MCF 10A (cell line): ENCODE measurements at regions not wholly inside any gene's neighbourhood (a gene's known extent, or its start where the extent isn't known, plus 50 kb on each side); places are given as distances from the start of the nearest gene placed in this dataset.

ENCODE experiments used
- BruUV-seq: library from RNA; stranded (reverse); fragments of 400-500 nt; replicated peaks from 2 replicates; lab custom pipeline; 2021; lab: Mats Ljungman, UMichigan
- CTCF ChIA-PET: fragments of 300-600 bp; sonication (Branson Sonifier 250); formaldehyde crosslinking; extraction: SDS; loops from one replicate; lab custom pipeline; 2021; ENCODE audit warnings: antibody characterized with exemption, inconsistent platforms; lab: Yijun Ruan, JAX
- POLR2A ChIA-PET: fragments of 300-600, 350-650 bp; sonication (Branson Sonifier 250); formaldehyde crosslinking; extraction: SDS; loops from one replicate; lab custom pipeline; 2020; ENCODE audit warnings: antibody characterized with exemption, inconsistent platforms; lab: Yijun Ruan, JAX
- DNase-seq: peaks from one replicate; pipeline ENCODE4 v3.0.0-alpha.2; 2018; ENCODE audit not compliant: unreplicated experiment
- H3K27ac Mint-ChIP-seq: one replicate; pipeline ENCODE4 v1.8.0; 2022; ENCODE audit warnings: mild to moderate bottlenecking, low read depth, mixed read lengths; ENCODE audit not compliant: unreplicated experiment
- H3K27me3 Mint-ChIP-seq: one replicate; pipeline ENCODE4 v1.8.0; 2022; ENCODE audit warnings: mixed read lengths; ENCODE audit not compliant: insufficient read depth, unreplicated experiment
- H3K36me3 Mint-ChIP-seq: one replicate; pipeline ENCODE4 v1.8.0; 2022; ENCODE audit warnings: mild to moderate bottlenecking, moderate library complexity, mixed read lengths; ENCODE audit not compliant: insufficient read depth, unreplicated experiment
- H3K4me1 Mint-ChIP-seq: one replicate; pipeline ENCODE4 v1.8.0; 2022; ENCODE audit warnings: mixed read lengths; ENCODE audit not compliant: insufficient read depth, unreplicated experiment
- H3K4me3 Mint-ChIP-seq: one replicate; pipeline ENCODE4 v1.8.0; 2022; ENCODE audit warnings: mild to moderate bottlenecking, moderate library complexity, mixed read lengths; ENCODE audit not compliant: unreplicated experiment
- H3K9me3 Mint-ChIP-seq: one replicate; pipeline ENCODE4 v1.8.0; 2022; ENCODE audit warnings: mixed read lengths; ENCODE audit not compliant: unreplicated experiment
- intact Hi-C: fragments of 100-400 bp; cut with micrococcal nuclease; formaldehyde crosslinking; loops from 2 replicates; pipeline ENCODE4 v1.14.1; 2022
- TF ChIP-seq, protein P1 (sequence below): fragments of 200-600 bp; IDR thresholded peaks from one replicate; pipeline ENCODE4 v1.8.0; 2022; ENCODE audit warnings: antibody characterized with exemption, mild to moderate bottlenecking; ENCODE audit not compliant: unreplicated experiment

DNA sequence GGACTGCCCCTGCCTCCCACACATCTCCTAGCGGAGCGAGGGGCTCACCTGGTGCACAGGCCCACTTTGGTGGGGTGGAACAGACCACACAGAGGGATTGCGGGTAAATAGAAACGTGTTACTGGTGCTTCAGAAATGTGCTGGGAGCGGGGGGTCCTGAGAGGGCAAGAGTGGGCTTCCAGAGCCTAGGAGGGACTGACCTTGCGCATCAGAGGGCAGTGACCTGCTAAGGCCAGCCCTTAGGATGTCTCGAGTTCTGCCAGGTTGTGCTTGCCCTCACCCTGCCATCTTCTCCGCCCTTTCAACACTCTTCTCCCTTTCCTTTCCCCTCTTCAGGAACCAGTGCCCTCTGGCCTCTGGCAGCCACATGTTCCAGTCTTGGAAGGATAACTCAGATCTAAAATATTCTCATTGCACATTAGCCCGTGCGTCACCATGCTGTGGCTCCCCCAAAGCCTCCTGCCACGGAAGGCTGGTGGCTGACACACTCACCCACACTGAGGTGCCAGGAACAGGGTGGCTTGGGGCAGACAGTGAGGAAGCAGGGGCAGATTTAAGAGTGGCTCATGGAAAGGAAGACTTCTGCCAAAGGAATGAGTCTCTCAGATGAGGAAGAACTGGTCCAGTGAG, 89.6 kb downstream of the MCFD2 start:
- H3K9me3 Mint-ChIP-seq = peaks cover 10% of the 10 kb centered on the region
- intact Hi-C loops = no loop called here

DNA sequence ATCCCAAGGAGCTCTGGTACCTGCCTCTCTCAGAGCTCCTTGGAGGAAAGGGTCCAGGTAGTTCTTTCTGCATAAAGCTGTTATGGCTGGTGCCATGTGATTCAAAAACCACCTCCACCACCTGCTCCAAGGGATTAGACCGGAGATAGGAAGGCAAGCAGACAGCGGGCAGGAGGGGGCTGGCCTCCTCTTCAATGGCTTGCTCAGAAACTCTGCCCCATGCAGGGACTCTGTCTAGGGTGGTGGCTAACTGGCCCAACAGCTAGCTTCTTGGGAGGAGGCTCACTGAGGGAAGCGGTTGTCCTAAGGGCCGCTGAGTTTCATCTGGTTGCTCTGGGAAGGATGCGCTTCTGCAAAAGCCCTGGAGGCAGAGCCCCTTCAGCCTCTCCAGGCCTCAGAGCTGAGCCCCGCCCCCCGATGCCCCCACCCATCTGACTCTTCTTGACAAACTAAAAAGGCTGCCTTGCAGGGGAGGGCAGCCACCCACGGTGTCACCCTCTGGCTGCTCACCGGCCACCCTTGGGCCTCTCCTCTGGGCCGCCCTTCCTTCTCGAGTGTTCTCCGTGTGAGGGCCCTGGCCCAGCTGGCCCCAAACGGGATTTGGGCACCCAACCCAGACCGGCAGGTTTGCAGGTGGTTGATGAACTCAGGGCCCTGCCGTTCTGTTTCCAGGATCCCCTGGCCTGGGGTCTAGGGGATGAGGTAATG, 90.2 kb downstream of the MCFD2 start:
- Mint-ChIP-seq H3K4me3 (no peak overlapping the region), H3K27me3 (no peaks in the 10 kb centered on the region), H3K27ac (no peak overlapping the region), H3K36me3 (no peaks in the 10 kb centered on the region), H3K9me3 (peaks cover 5% of the 10 kb centered on the region), H3K4me1 (peaks cover 6% of the 10 kb centered on the region)
- TF ChIP-seq, protein P1, sequence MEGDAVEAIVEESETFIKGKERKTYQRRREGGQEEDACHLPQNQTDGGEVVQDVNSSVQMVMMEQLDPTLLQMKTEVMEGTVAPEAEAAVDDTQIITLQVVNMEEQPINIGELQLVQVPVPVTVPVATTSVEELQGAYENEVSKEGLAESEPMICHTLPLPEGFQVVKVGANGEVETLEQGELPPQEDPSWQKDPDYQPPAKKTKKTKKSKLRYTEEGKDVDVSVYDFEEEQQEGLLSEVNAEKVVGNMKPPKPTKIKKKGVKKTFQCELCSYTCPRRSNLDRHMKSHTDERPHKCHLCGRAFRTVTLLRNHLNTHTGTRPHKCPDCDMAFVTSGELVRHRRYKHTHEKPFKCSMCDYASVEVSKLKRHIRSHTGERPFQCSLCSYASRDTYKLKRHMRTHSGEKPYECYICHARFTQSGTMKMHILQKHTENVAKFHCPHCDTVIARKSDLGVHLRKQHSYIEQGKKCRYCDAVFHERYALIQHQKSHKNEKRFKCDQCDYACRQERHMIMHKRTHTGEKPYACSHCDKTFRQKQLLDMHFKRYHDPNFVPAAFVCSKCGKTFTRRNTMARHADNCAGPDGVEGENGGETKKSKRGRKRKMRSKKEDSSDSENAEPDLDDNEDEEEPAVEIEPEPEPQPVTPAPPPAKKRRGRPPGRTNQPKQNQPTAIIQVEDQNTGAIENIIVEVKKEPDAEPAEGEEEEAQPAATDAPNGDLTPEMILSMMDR = no peak
- CTCF ChIA-PET = no interaction called here
- no peak for DNase-seq
- intact Hi-C loops = no loop called here
- BruUV-seq = no TSS peak
- POLR2A ChIA-PET = no interaction called here

More for the DNA sequence above, 89.6 kb downstream of the MCFD2 start:
- DNase-seq = no peak
- no peak overlapping the region for H3K27ac Mint-ChIP-seq
- TF ChIP-seq, protein P1 = no peak
- H3K27me3 Mint-ChIP-seq = no peaks in the 10 kb centered on the region
- CTCF ChIA-PET = no interaction called here
- peaks cover 6% of the 10 kb centered on the region for H3K4me1 Mint-ChIP-seq
- H3K36me3 Mint-ChIP-seq = no peaks in the 10 kb centered on the region
- BruUV-seq = no TSS peak
- no peak overlapping the region for H3K4me3 Mint-ChIP-seq
- POLR2A ChIA-PET = no interaction called here

DNA sequence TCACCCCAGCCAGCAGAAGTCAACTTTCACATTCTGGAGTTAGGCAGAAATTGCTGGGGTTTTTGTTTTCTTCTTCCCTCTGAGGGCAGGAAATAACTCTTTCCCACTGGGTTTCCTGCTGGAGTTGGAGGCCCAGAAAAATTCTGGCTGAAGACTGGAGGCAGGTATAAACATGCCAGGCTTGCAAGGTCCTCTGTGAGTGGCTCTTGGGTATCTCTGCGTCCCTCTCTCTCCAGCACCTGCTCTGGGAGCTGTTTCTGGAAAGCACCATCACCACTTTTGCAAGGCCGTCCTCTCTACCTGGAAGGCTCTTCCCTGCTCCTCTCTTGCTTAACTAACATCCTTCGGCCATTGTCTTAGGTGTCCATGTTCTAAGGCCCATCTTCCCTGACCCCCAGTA, 91.0 kb downstream of the MCFD2 start:
- no peak for DNase-seq
- TF ChIP-seq, protein P1 = no peak
- CTCF ChIA-PET = no interaction called here

DNA sequence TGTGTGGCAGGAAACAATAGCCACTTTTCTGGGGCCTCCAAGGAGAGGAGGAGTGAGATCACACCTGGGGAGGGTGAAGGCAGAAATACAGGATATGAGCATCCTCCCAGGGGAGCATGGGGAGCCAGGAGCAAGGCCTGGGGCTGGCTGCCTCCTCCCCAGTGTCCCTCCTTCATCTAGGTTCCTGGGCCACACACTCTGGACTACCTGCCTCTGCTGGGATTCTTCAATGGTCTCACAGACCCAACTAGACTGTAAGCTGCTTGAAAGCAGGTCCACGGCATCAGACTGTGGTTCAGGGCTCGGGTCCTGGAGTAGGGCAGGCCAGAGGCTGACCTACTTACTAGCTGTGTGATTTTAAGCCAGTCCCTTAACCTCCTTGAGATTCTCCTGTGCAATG, 94.0 kb downstream of the MCFD2 start:
- Mint-ChIP-seq H3K4me3 (no peak overlapping the region), H3K9me3 (no peaks in the 10 kb centered on the region), H3K27me3 (no peaks in the 10 kb centered on the region), H3K36me3 (no peaks in the 10 kb centered on the region), H3K4me1 (peaks cover 6% of the 10 kb centered on the region), H3K27ac (no peak overlapping the region)
- DNase-seq = no peak
- BruUV-seq = no TSS peak
- TF ChIP-seq, protein P1 = no peak
- ChIA-PET POLR2A (interaction anchor here (0.6 kb wide), 1 partner anchor 15 kb away, joined by 4 read pairs; no protein-coding TSS in a partner anchor), CTCF (interaction anchor here (0.7 to 1.0 kb wide), 3 partner anchors 153 to 502 kb away, joined by 3 to 5 read pairs (median 3); no protein-coding TSS in a partner anchor)
- intact Hi-C loops = no loop called here

More for the DNA sequence above, 91.0 kb downstream of the MCFD2 start:
- H3K9me3 Mint-ChIP-seq = no peaks in the 10 kb centered on the region
- no peaks in the 10 kb centered on the region for H3K36me3 Mint-ChIP-seq
- H3K27ac Mint-ChIP-seq = no peak overlapping the region
- no peaks in the 10 kb centered on the region for H3K27me3 Mint-ChIP-seq
- BruUV-seq = no TSS peak
- POLR2A ChIA-PET = no interaction called here
- intact Hi-C loops = no loop called here
- H3K4me3 Mint-ChIP-seq = no peak overlapping the region
- peaks cover 6% of the 10 kb centered on the region for H3K4me1 Mint-ChIP-seq
